Endothelial cell of umbilical vein (primary cell): ENCODE measurements at regions not wholly inside any gene's neighbourhood (a gene's known extent, or its start where the extent isn't known, plus 50 kb on each side); places are given as distances from the start of the nearest gene placed in this dataset.

Experiments
- BruUV-seq: library from RNA; stranded (reverse); fragments of 400-500 nt; replicated peaks from 2 replicates; lab custom pipeline; 2021; lab: Mats Ljungman, UMichigan
- CTCF ChIA-PET: fragments of 300-600, 350-600 bp; sonication (Branson Sonifier 250); formaldehyde crosslinking; loops from one replicate; lab custom pipeline; 2021; ENCODE audit warnings: antibody characterized with exemption, inconsistent platforms; lab: Charles Lee
- POLR2A ChIA-PET: fragments of 300-600, 350-600 bp; sonication (Branson Sonifier 250); formaldehyde crosslinking; loops from one replicate; lab custom pipeline; 2021; ENCODE audit warnings: antibody characterized with exemption, inconsistent platforms; lab: Charles Lee
- DNase-seq: peaks from one replicate; pipeline ENCODE4 v3.0.0-alpha.2; 2011; ENCODE audit warnings: low read depth, low spot score
- FAIRE-seq: peaks from 2 replicates; lab custom pipeline; 2011; peaks lifted over from hg19 to GRCh38; lab: Jason Lieb, UNC
- H2AFZ ChIP-seq: 2 replicates; pipeline ENCODE4 v1.6.0; 2012; ENCODE audit warnings: low read depth, low read length, control low read depth, inconsistent platforms
- H3K27ac ChIP-seq: 2 replicates; pipeline ENCODE4 v1.5.1; 2011; ENCODE audit warnings: low read depth, mild to moderate bottlenecking, control low read depth, low read length, moderate library complexity; ENCODE audit not compliant: insufficient read depth
- H3K27me3 ChIP-seq, 2 experiments: 2 replicates each; pipeline versions ENCODE4 v1.6.0 to v1.6.1; 2011; ENCODE audit warnings: low read length in 2 of 2, mixed read lengths in 1 of 2; ENCODE audit not compliant: control insufficient read depth in 2 of 2, insufficient read depth in 2 of 2
- H3K36me3 ChIP-seq, 2 experiments: 2 replicates in 1 of 2; 3 replicates in 1 of 2; pipeline ENCODE4 v1.5.1; 2011; ENCODE audit warnings: low read length in 2 of 2, mild to moderate bottlenecking in 1 of 2, moderate library complexity in 1 of 2; ENCODE audit not compliant: control insufficient read depth in 2 of 2, insufficient read depth in 2 of 2; ENCODE audit errors: extremely low read depth in 1 of 2
- H3K4me1 ChIP-seq: 3 replicates; pipeline ENCODE4 v1.5.1; 2011; ENCODE audit warnings: mild to moderate bottlenecking, low read length; ENCODE audit not compliant: control insufficient read depth, insufficient read depth; ENCODE audit errors: extremely low read depth
- H3K4me2 ChIP-seq: 2 replicates; pipeline ENCODE4 v1.6.1; 2011; ENCODE audit warnings: low read length, control low read depth, mixed read lengths; ENCODE audit not compliant: insufficient read depth
- H3K4me3 ChIP-seq, 3 experiments: fragments of 200-600 bp in 1 of 3; sonication (generic), shearing (Covaris generic) in 1 of 3; replicated peaks in 1 of 3; 2 replicates each; pipeline ENCODE4 v1.5.1; 2011 to 2016; ENCODE audit warnings: control low read depth in 3 of 3, low read length in 3 of 3, mild to moderate bottlenecking in 2 of 3, inconsistent platforms in 1 of 3, low read depth in 1 of 3, moderate library complexity in 1 of 3; ENCODE audit not compliant: insufficient read depth in 1 of 3
- H3K79me2 ChIP-seq: 2 replicates; pipeline ENCODE4 v1.6.0; 2012; ENCODE audit warnings: low read length, inconsistent platforms; ENCODE audit not compliant: control insufficient read depth, insufficient read depth
- H3K9ac ChIP-seq: replicated peaks from 2 replicates; pipeline ENCODE3; 2011; ENCODE audit warnings: low read length, control low read depth; ENCODE audit not compliant: insufficient read depth; ENCODE audit errors: extremely low read depth
- H3K9me1 ChIP-seq: replicated peaks from 3 replicates; pipeline ENCODE4 v1.6.0; 2011; ENCODE audit warnings: mild to moderate bottlenecking, low read length; ENCODE audit not compliant: control insufficient read depth, insufficient read depth; ENCODE audit errors: extremely low read depth
- H3K9me3 ChIP-seq: replicated peaks from 2 replicates; pipeline ENCODE4 v1.5.1; 2012; ENCODE audit warnings: low read length, inconsistent platforms; ENCODE audit not compliant: control insufficient read depth, insufficient read depth
- H4K20me1 ChIP-seq: replicated peaks from 2 replicates; pipeline ENCODE3; 2011; ENCODE audit warnings: mild to moderate bottlenecking, low read length; ENCODE audit not compliant: control insufficient read depth, insufficient read depth; ENCODE audit errors: extremely low read depth
- EZH2 ChIP-seq: IDR thresholded peaks from 2 replicates; pipeline ENCODE4 v1.6.1; 2012; ENCODE audit warnings: borderline replicate concordance, low read depth, mild to moderate bottlenecking, moderate library complexity, low read length, inconsistent platforms; ENCODE audit not compliant: severe bottlenecking
- FOS ChIP-seq: IDR thresholded peaks from 2 replicates; pipeline ENCODE4 v1.6.1; 2011; ENCODE audit warnings: mild to moderate bottlenecking, low read length, moderate library complexity, borderline replicate concordance; ENCODE audit not compliant: insufficient read depth
- GATA2 ChIP-seq: IDR thresholded peaks from 2 replicates; pipeline ENCODE4 v1.7.0; 2011; ENCODE audit warnings: low read depth, mild to moderate bottlenecking, moderate library complexity, mixed read lengths, low read length; ENCODE audit not compliant: insufficient read length, insufficient read depth
- JUN ChIP-seq: IDR thresholded peaks from 2 replicates; pipeline ENCODE4 v1.6.1; 2011; ENCODE audit warnings: borderline replicate concordance, low read depth; ENCODE audit not compliant: insufficient read length, insufficient read depth
- MYC ChIP-seq: IDR thresholded peaks from one replicate; pipeline ENCODE4 v1.6.1; 2011; ENCODE audit warnings: mild to moderate bottlenecking, low read depth, low read length
- POLR2A ChIP-seq: IDR thresholded peaks from 2 replicates; pipeline ENCODE4 v1.6.1; 2012; ENCODE audit warnings: low read depth, mild to moderate bottlenecking, control low read depth, low read length
- POLR2AphosphoS5 ChIP-seq: IDR thresholded peaks from 2 replicates; pipeline ENCODE4 v1.6.1; 2012; ENCODE audit warnings: low read depth, mild to moderate bottlenecking, control low read depth, low read length, moderate library complexity; ENCODE audit not compliant: insufficient read depth
- dilution Hi-C: fragments of 300-500 bp; cut with MboI; formaldehyde crosslinking; loops from one replicate; pipeline ENCODE4 v1.15.0; 2019; ENCODE audit warnings: low sequenced_read_pairs; ENCODE audit not compliant: extremely low pct_ligation_motif_present
- intact Hi-C: fragments of 100-400 bp; cut with micrococcal nuclease; formaldehyde crosslinking; loops from one replicate; pipeline ENCODE4 v1.10.0; 2022
- TF ChIP-seq, protein P1 (sequence below), 2 donors: IDR thresholded peaks; 1 replicate in 1 of 2; 2 replicates in 1 of 2; pipeline ENCODE4 v1.5.1; 2011; ENCODE audit warnings: low read length in 2 of 2, mild to moderate bottlenecking in 2 of 2, moderate library complexity in 2 of 2, control low read depth in 1 of 2, inconsistent platforms in 1 of 2, low read depth in 1 of 2; ENCODE audit not compliant: insufficient read depth in 1 of 2; ENCODE audit errors: extremely low read depth in 1 of 2
- TF ChIP-seq, protein P2 (sequence below): IDR thresholded peaks from 2 replicates; pipeline ENCODE4 v1.6.1; 2011; ENCODE audit not compliant: insufficient read depth, insufficient read length

DNA sequence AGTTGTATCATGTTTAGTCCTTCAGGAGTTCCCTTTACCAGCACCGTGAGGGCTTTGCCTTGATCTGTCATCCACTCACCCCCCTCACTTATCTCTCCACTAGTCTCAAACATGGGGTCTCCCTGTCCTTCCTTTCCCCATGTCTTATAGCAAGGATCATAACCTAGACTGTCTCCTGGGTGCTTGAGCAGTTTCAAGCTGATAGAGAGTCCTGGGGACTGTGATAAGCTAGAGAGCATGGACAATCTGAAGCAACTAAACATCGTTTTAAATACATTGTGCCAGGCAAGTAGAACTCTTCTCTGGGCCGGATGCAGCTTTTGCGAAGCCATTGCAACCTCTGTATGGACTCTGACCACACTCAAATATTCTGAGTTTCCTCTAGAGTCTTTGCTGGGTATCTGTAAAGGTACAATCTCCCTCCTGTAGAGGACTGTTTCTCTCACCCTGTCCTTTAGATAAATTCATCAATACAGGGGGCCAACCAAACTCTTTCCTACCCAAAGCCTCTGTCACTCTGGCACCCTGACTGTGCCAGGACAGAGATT is 684.6 kb upstream of the NR2F2 start:
- H3K79me2 ChIP-seq = no peaks in the 10 kb centered on the region
- H3K4me1 ChIP-seq = no peaks in the 10 kb centered on the region
- intact Hi-C loops (no loop called here), dilution Hi-C loops (no loop called here)
- H3K36me3 ChIP-seq = no peaks in the 10 kb centered on the region
- no peaks in the 10 kb centered on the region for H3K27me3 ChIP-seq
- H4K20me1 ChIP-seq = no peaks in the 10 kb centered on the region
- DNase-seq = no peak
- no peak overlapping the region for H2AFZ ChIP-seq
- H3K27ac ChIP-seq = no peak overlapping the region
- TF ChIP-seq FOS (no peak), EZH2 (no peak), MYC (no peak), JUN (no peak), POLR2AphosphoS5 (no peak), POLR2A (no peak), GATA2 (no peak)
- TF ChIP-seq, protein P1, sequence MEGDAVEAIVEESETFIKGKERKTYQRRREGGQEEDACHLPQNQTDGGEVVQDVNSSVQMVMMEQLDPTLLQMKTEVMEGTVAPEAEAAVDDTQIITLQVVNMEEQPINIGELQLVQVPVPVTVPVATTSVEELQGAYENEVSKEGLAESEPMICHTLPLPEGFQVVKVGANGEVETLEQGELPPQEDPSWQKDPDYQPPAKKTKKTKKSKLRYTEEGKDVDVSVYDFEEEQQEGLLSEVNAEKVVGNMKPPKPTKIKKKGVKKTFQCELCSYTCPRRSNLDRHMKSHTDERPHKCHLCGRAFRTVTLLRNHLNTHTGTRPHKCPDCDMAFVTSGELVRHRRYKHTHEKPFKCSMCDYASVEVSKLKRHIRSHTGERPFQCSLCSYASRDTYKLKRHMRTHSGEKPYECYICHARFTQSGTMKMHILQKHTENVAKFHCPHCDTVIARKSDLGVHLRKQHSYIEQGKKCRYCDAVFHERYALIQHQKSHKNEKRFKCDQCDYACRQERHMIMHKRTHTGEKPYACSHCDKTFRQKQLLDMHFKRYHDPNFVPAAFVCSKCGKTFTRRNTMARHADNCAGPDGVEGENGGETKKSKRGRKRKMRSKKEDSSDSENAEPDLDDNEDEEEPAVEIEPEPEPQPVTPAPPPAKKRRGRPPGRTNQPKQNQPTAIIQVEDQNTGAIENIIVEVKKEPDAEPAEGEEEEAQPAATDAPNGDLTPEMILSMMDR (IDR thresholded peaks at IDR 0.05; ENCODE audit: extremely low read depth in 1 of 2, insufficient read depth in 1 of 2, low read depth in 1 of 2, low read length in 2 of 2) = no peak
- TF ChIP-seq, protein P2, sequence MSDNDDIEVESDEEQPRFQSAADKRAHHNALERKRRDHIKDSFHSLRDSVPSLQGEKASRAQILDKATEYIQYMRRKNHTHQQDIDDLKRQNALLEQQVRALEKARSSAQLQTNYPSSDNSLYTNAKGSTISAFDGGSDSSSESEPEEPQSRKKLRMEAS = no peak
- BruUV-seq = no TSS peak
- no peak for FAIRE-seq
- H3K9me1 ChIP-seq = no peaks in the 10 kb centered on the region
- ChIA-PET POLR2A (no interaction called here), CTCF (no interaction called here)
- H3K4me3 ChIP-seq = no peak overlapping the region
- H3K9me3 ChIP-seq = no peaks in the 10 kb centered on the region
- H3K4me2 ChIP-seq = no peak overlapping the region
- H3K9ac ChIP-seq = no peak overlapping the region
